Tibial nerve (tissue), 4 donors: ENCODE measurements at regions not wholly inside any gene's neighbourhood (a gene's known extent, or its start where the extent isn't known, plus 50 kb on each side); places are given as distances from the start of the nearest gene placed in this dataset.

ENCODE experiments used
- EP300 ChIP-seq, 2 donors: sonication (generic); formaldehyde crosslinking; IDR thresholded peaks; one replicate each; pipeline ENCODE4 v1.6.1; 2017; ENCODE audit warnings: antibody characterized with exemption in 2 of 2, mild to moderate bottlenecking in 1 of 2
- POLR2A ChIP-seq, 2 donors: fragments of 450-650 bp; IDR thresholded peaks; one replicate each; pipeline ENCODE4 v1.6.1; 2017; ENCODE audit warnings: antibody characterized with exemption in 2 of 2, mild to moderate bottlenecking in 2 of 2, moderate library complexity in 2 of 2
- TF ChIP-seq, protein P1 (sequence below), 5 experiments: fragments of 200-600 bp in 3 of 5; fragments of 450-650 bp in 2 of 5; sonication (generic) in 3 of 5; IDR thresholded peaks; one replicate each; pipeline ENCODE4 v1.5.1; 2016 to 2019; ENCODE audit warnings: antibody characterized with exemption in 5 of 5, mild to moderate bottlenecking in 3 of 5, moderate library complexity in 2 of 5

DNA sequence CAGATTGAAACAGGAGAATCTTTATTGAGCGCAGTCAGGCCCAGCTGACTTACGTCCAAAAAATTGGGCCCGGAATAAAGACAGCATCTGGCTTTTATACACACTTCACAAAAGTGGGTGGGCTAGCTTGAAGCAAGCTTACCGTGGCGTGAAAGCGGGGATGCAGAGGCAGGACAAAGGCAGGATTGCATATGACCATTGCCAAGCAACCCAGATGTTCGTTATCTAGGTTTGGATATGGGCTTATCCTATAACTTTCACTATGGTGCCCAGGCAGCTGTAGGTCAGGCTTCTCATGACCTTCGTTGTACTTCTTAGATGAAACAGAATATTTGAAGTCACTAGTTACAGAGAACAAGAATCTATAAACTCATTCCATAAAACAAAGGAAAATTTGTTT lies 1575.6 kb upstream of the RAG2 start:
- TF ChIP-seq, protein P1, sequence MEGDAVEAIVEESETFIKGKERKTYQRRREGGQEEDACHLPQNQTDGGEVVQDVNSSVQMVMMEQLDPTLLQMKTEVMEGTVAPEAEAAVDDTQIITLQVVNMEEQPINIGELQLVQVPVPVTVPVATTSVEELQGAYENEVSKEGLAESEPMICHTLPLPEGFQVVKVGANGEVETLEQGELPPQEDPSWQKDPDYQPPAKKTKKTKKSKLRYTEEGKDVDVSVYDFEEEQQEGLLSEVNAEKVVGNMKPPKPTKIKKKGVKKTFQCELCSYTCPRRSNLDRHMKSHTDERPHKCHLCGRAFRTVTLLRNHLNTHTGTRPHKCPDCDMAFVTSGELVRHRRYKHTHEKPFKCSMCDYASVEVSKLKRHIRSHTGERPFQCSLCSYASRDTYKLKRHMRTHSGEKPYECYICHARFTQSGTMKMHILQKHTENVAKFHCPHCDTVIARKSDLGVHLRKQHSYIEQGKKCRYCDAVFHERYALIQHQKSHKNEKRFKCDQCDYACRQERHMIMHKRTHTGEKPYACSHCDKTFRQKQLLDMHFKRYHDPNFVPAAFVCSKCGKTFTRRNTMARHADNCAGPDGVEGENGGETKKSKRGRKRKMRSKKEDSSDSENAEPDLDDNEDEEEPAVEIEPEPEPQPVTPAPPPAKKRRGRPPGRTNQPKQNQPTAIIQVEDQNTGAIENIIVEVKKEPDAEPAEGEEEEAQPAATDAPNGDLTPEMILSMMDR (IDR thresholded peaks at IDR 0.05): no peak
- no peak for TF ChIP-seq POLR2A (IDR thresholded peaks at IDR 0.05)
- TF ChIP-seq EP300 (IDR thresholded peaks at IDR 0.05): no peak
